Right hindlimb (tissue), 1 donor: ENCODE measurements at regions not wholly inside any gene's neighbourhood (a gene's known extent, or its start where the extent isn't known, plus 50 kb on each side); places are given as distances from the start of the nearest gene placed in this dataset.

Experiments
- DNase-seq: peaks from one replicate; pipeline ENCODE4 v3.0.0-alpha.2; 2018

- DNase-seq: no peak
Observed at GRCh38 chr2:16023506-16024360, 83.4 kb downstream of the MYCN start.

GRCh38 chr2:16022548-16023240 is 82.3 kb downstream of the MYCN start:
- no peak for DNase-seq

GRCh38 chr2:16021611-16022363 is 81.4 kb downstream of the MYCN start:
- DNase-seq: no peak

- no peak for DNase-seq
Observed at GRCh38 chr2:16020389-16021008, 80.1 kb downstream of the MYCN start.

- no peak for DNase-seq
Observed at GRCh38 chr2:16019617-16020351, 79.4 kb downstream of the MYCN start.

DNA sequence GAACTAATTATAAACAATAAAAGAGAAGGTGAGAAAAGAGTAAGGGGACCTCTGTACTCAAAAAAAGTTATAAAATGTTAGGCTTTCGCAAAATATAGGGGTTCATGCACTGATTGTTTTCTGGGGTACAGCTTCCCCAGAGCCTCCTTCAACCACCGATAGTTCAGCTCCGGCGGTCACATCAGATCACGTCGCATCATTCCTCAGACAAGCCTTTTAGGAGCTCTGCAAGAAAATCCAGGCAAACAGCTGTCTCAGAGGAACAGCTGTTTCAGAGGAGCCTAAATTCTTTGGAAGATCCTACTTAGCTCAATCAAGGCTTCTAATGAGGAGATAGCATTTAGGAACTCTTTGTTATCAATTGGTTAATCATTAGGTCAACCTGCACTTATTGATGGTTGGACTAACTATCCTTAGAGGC is 78.7 kb downstream of the MYCN start:
- DNase-seq: no peak

GRCh38 chr2:16018277-16019059 is 78.1 kb downstream of the MYCN start:
- DNase-seq: no peak

DNA sequence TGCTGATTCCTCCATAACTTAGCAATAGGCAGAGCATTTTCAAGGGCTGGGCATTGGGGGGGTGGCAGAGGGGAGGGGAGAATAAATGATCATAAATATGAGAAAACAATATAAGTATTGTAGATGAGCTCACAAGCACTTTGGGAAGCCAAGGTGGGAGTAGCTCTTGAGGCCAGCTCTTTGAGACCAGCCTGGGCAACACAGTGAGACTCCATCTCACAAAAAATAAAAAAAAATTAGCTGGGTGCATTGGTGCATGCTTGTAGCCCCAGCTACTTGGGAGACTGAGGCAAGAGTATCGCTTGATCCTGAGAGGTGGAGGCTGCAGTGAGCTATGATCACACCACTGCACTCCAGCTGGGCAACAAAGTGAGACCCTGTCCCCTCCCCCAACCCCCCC is 75.9 kb downstream of the MYCN start:
- no peak for DNase-seq

GRCh38 chr2:16015903-16016265 is 75.5 kb downstream of the MYCN start:
- no peak for DNase-seq

DNA sequence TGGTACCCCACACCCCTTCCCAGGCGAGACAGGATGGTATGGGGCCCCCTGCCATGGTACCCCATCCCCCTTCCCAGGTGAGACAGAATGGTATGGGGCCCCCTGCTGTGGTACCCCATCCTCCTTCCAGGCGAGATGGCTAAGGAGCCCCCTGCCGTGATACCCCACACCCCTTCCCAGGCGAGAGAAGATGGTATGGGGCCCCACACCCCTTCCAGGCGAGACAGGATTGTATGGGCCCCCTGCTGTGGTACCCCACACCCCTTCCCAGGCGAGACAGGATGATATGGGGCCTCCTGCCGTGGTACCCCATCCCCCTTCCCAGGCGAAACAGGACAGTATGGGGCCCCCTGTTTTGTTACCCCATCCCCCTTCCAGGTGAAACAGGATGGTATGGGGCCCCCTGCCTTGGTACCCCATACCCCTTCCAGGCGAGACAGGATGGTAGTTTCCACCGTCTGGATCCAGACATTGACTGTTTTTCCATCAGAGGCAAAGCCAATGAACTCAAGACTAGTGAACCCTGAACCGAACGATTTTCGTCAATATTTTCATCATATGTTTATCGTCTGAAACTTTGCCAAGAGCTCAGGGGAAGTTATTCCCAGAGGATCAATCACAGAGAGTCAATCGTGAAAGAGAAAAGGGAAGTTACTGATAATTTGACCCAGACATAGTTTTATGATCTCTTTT is 75.0 kb downstream of the MYCN start:
- no peak for DNase-seq

DNA sequence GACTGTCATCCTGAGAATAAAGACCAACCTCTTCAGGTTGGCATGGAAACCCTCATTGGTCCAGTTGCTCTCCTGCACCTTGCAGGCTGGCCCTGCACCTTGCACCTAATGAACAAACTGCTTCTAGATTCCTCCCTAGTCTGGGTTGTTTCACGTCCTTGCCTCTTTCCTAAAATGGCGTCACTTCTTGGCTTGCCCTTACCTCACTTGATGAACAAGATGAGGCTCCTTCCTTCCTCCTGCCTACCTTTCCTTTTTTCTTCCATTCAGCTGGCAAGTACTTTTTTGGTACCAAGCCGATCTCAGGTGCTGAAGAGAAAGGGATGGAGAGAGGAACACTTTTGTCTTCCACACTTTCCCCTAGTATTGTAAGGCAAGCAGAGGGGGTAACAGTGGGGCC is 74.5 kb downstream of the MYCN start:
- DNase-seq: no peak

DNA sequence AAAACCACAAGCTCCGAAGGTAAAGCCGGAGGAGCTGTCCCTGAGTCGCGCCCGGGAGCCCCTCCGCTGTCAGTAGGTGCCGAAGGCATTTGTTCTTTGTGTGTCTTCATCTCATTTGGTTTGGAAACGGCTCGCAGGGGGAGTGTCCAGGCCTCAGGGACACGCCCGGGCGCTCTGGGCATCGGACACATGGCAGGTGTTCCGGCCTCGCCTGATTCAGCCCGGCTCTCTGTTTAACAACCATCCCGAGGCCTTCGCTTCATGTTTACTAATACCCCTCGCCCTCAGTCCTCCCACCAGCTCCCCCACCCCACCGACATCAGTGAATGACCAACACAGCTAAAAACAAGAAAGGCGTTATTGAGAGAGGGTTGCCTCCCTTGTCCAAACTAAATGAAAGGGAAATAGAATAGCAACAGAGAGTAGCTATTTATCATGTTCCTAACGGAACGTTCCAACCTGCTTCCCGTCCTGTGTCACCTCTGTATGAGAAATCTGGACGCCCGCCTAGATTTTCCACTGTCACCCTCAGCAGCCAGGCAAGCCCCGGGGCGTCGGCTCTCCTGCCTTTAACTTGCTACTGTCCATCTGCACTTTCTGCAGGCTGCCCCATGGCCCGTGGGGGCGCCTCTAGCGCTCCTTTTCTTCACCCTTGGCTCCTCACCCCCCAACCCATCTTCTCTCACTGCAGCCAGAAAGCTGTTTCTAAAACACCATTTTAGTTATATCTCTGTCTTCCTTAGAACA is 73.9 kb downstream of the MYCN start:
- no peak for DNase-seq

GRCh38 chr2:16013359-16013911 is 73.1 kb downstream of the MYCN start:
- DNase-seq: no peak

DNA sequence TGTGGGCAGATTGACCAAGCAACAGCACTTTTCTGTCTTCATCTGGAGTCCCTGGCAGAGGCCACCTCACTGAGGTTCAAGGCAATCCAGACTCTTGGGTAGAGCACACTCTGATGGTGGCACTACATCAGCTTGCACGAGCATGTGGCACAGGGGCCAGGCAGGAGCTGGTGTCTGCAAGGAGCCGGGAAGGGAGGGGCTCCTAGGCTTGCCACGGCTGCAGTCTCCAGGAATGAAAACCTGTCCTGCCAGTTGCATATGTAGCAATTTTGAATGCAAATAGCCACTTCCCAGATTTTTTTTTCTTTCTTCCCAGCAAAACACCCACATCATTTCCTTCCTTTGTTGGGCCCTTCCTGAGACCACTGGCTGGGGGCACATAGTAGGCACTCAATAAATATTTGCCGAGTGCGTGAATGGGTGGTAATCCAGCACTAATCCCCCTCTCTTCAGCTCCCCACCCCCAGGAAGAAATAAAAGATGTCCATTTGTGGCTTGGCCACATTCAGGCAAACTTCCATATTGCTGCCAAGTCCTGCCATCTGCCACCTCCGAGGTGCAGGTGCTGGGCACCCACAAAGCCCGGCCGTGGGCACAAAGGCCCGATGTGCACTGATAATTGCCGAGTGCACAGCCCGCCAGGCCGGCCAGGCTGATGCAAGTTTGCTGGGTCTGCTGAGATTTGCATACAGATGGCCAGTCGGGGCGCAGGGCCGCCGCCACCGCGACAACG is 72.4 kb downstream of the MYCN start:
- no peak for DNase-seq

GRCh38 chr2:16012029-16012596 is 71.8 kb downstream of the MYCN start:
- no peak for DNase-seq

DNA sequence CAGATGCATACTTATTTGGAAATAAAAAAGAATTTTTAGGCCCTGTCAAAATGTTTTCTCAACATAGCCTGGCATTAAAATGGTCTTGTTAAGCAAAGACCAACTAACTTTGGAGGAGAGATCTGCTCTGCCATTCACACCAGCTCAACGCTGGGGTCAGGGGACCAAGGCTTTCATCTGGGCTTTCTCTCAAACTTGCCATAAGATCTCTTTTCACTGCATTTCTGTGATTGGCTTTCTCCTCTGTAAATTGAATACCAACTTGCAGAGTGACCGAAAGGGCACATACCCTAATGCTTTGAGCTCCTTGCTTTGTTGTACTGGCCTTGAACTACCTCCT is 71.2 kb downstream of the MYCN start:
- DNase-seq: no peak

DNA sequence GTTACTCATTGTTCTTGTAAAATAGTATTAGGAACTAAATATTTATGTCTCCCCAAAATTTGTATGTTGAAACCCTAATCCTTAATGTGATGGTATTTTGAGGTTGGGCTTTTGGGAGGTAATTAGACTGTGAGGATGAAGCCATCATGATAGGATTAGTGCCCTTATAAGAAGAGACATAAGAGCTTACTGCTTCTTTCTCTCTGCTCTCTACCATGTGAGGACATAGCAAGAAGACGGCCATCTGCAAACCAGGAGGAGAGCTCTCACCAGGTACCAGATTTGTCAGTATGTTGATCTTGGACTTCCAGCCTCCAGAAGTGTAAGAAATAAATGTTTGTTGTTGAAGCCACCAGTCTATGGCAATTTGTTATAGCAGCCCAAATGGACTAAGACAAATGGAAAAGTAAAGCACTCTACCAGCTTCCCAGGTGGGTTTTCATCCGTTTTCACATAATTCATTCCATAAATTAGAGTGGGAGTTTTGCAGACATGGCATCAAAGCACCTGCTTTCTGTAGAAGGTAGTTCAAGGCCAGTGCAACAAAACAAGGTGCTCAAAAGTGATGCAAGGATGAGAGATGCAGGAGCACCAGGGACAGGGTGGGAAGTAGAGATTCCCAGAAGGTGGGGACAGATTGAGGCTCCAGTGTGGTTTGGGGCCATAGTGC is 70.7 kb downstream of the MYCN start:
- DNase-seq: no peak

DNA sequence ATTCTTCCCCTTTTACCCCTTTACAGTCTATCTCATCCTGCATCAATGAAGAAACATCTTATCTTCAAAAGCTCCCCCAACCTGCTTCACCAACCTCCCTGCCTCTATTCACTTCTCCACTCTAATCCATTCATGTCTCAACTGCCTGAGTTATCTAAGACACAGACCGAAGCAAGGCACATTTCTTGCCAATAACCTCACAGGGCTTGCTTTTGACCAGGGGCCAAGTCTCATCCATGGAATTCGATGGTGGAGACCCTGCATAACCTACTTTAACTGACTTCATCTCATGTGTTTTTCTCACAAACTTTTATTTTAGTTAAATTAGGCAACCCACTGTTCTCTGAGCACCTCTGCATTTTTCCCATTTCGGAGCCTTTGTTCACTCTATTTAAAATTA is 69.7 kb downstream of the MYCN start:
- no peak for DNase-seq
